HL-60 (cell line): ENCODE measurements at regions not wholly inside any gene's neighbourhood (a gene's known extent, or its start where the extent isn't known, plus 50 kb on each side); places are given as distances from the start of the nearest gene placed in this dataset.

Experiments used
- DNase-seq, 2 experiments: peaks; one replicate each; pipeline ENCODE4 v3.0.0-alpha.2; 2010 to 2020; ENCODE audit warnings: low read depth in 1 of 2, low spot score in 1 of 2
- H3K27ac ChIP-seq: fragments of 250-450 bp; sonication (Bioruptor Pico); replicated peaks from 2 replicates; pipeline ENCODE4 v1.5.1; 2020; ENCODE audit warnings: mild to moderate bottlenecking, moderate library complexity
- H3K27me3 ChIP-seq: fragments of 250-450 bp; sonication (Bioruptor Pico); 2 replicates; pipeline ENCODE4 v1.5.1; 2021; ENCODE audit warnings: mild to moderate bottlenecking, moderate library complexity; ENCODE audit not compliant: insufficient read depth, poor library complexity, severe bottlenecking
- H3K4me3 ChIP-seq: replicated peaks from 2 replicates; pipeline ENCODE4 v1.5.1; 2011; ENCODE audit warnings: mild to moderate bottlenecking, control low read depth, low read length; ENCODE audit not compliant: insufficient read depth
- CTCF ChIP-seq: IDR thresholded peaks from one replicate; pipeline ENCODE4 v1.5.1; 2011; ENCODE audit warnings: low read length, control low read depth, inconsistent platforms; ENCODE audit not compliant: insufficient read depth
- GABPA ChIP-seq: IDR thresholded peaks from 2 replicates; pipeline ENCODE4 v1.6.1; 2012; ENCODE audit warnings: low read depth
- POLR2AphosphoS5 ChIP-seq: IDR thresholded peaks from 2 replicates; pipeline ENCODE4 v1.6.1; 2012; ENCODE audit warnings: low read depth
- REST ChIP-seq: IDR thresholded peaks from 2 replicates; pipeline ENCODE4 v1.6.1; 2012; ENCODE audit warnings: low read depth; ENCODE audit not compliant: insufficient replicate concordance
- SPI1 ChIP-seq: IDR thresholded peaks from 2 replicates; pipeline ENCODE4 v1.6.1; 2012; ENCODE audit warnings: low read depth, mild to moderate bottlenecking, borderline replicate concordance

- H3K27ac ChIP-seq = no peak overlapping the region
- DNase-seq = no peak
- no peak for TF ChIP-seq CTCF
- TF ChIP-seq POLR2AphosphoS5 = no peak
- TF ChIP-seq REST = no peak
- TF ChIP-seq GABPA = no peak
- TF ChIP-seq SPI1 = no peak
- H3K4me3 ChIP-seq = no peak overlapping the region
- no peaks in the 10 kb centered on the region for H3K27me3 ChIP-seq
Observed at GRCh38 chr20:24744747-24745146, 204.3 kb upstream of the CST7 start.

GRCh38 chr20:24745206-24745605 is 203.9 kb upstream of the CST7 start:
- H3K27ac ChIP-seq = no peak overlapping the region
- no peaks in the 10 kb centered on the region for H3K27me3 ChIP-seq
- TF ChIP-seq CTCF = no peak
- TF ChIP-seq GABPA = no peak
- no peak for TF ChIP-seq SPI1
- no peak for TF ChIP-seq POLR2AphosphoS5
- TF ChIP-seq REST = no peak
- DNase-seq = no peak
- H3K4me3 ChIP-seq = no peak overlapping the region

GRCh38 chr20:24745617-24746350 is 203.3 kb upstream of the CST7 start:
- no peak for TF ChIP-seq GABPA
- TF ChIP-seq POLR2AphosphoS5 = no peak
- TF ChIP-seq REST = no peak
- no peak for TF ChIP-seq CTCF
- no peak for TF ChIP-seq SPI1
- Histone ChIP-seq H3K27ac (no peak overlapping the region), H3K27me3 (no peaks in the 10 kb centered on the region), H3K4me3 (no peak overlapping the region)
- DNase-seq = no peak
